G401 (cell line): ENCODE measurements at regions not wholly inside any gene's neighbourhood (a gene's known extent, or its start where the extent isn't known, plus 50 kb on each side); places are given as distances from the start of the nearest gene placed in this dataset.
A peak's percentile ranks its signal among the peaks of the same experiment; 100 is the strongest.

Experiments used
- DNase-seq: peaks from one replicate; pipeline ENCODE4 v3.0.0-alpha.2; 2015; ENCODE audit warnings: low spot score
- in situ Hi-C: cut with HindIII; loops from 2 replicates; pipeline ENCODE4 v1.10.0; 2016; ENCODE audit warnings: low sequenced_read_pairs, mixed read lengths

GRCh38 chr10:70965566-70965965 lies 77.2 kb upstream of the PCBD1 start:
- in situ Hi-C loops, result no loop called here
- no peak for DNase-seq

- in situ Hi-C loops, result no loop called here
- peak; percentile 43 for DNase-seq
Measured at GRCh38 chr10:70966646-70967553, 78.5 kb upstream of the PCBD1 start.

- in situ Hi-C loops, result no loop called here
- peak; percentile 92 for DNase-seq
Measured at GRCh38 chr10:70967591-70968587, 79.5 kb upstream of the PCBD1 start.

GRCh38 chr10:70969188-70969587 lies 80.8 kb upstream of the PCBD1 start:
- DNase-seq, result no peak
- in situ Hi-C loops, result no loop called here

GRCh38 chr10:70970830-70971229 lies 82.5 kb upstream of the PCBD1 start:
- in situ Hi-C loops, result no loop called here
- no peak for DNase-seq

DNA sequence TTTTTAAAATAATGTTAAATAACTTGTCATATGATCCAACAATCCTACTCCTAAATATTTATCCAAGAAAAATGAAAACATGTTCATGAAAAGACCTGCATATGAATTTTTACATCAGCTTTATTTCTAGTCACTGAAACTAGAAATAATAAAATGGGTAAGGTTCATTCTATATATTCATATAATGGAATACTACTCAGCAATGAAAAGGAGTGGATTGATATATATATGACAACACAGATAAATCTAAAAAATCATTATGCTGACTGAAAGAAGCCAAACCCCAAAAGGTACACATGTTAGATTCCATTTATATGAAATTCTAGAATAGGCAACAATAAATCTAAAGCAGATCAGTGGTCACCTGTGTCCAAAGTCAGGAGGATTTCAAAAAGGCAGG lies 84.9 kb upstream of the PCBD1 start:
- in situ Hi-C loops, result no loop called here
- DNase-seq, result no peak

- in situ Hi-C loops, result no loop called here
- no peak for DNase-seq
Measured at GRCh38 chr10:70974351-70974901, 86.1 kb upstream of the PCBD1 start.

- no peak for DNase-seq
- in situ Hi-C loops, result no loop called here
Measured at GRCh38 chr10:70974920-70975319, 86.6 kb upstream of the PCBD1 start.

- in situ Hi-C loops, result no loop called here
- no peak for DNase-seq
Measured at GRCh38 chr10:70976063-70976695, 87.8 kb upstream of the PCBD1 start.

DNA sequence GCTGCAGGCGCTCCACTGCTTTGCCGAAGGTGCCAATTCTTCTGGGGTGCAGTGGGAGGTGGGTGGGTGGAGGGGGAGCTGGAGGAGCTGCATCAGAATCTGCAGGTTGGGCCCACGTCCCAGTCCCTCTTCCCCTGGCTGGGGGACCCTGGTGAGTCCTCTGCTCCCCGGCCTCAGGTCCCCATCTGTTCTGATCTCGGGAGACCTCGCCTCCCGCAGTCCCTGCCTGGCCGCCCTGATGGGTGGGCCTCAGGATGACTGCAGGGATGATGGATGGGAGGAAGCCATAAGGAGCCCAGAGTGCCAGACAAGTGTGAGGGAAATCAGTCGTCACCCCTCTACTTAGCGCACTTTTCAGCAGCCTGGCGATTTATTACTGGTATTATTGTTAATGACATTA lies 89.3 kb upstream of the PCBD1 start:
- no peak for DNase-seq
- in situ Hi-C loops, result no loop called here

DNA sequence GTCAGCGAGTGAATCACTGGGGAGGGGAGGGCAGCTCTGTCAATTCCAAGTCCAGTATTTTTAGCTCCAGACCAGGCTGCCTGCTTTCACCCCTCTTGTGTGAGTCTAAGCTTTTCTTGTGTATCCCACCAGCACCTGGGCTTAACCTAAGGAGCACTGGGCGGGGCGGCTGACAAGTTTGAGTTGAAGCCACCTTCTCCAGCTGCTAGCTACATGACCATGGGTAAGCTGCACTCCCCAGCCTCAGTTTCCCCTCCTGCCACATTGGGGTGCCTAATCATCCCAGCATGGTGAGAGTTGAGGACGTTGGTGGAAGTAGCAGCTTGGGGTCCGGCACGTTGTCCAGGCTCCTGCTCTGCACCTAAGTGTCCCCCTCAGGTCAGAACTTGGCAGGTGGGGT lies 89.8 kb upstream of the PCBD1 start:
- in situ Hi-C loops, result no loop called here
- no peak for DNase-seq

- in situ Hi-C loops, result no loop called here
- no peak for DNase-seq
Measured at GRCh38 chr10:70978816-70979480, 90.6 kb upstream of the PCBD1 start.

DNA sequence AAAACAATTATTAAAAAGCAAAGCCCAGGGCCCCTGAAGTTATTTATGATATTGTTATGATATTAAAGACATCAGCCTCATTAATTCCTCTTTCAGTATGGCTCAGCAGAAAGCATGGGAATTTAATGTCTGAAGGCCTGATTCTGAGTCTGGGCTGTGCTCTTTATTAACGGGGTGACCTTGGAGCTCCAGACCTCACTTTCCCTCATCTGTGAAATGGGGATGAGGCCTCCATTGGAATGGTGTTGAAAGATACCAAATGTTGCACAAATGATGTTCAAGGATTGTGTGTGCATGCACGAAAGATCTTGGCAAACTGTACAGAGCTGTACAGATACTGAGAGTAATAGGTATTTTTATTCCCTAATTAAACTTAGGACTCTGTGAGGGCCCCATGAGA lies 92.3 kb upstream of the PCBD1 start:
- in situ Hi-C loops, result no loop called here
- no peak for DNase-seq

- no peak for DNase-seq
- in situ Hi-C loops, result no loop called here
Measured at GRCh38 chr10:70981171-70981836, 92.9 kb upstream of the PCBD1 start.

DNA sequence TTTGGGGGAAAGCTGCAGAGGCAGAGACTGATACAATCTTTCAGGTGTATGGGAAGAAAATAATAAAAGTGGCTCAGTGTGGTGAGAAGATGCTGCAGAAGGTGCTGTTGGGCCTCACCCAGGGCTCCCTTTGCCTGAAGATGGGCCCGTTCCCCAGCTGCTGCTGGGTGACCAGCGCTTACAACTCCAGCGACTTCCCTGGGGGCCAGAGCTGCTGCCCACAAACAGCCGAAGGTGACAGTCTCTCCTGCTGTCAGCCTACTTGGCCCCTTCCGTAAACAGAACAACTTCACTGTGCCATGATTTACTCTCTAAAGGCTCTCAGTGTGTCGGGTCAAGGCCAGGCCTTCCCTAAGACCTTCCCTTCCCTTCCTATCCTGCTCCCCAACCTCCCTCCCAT lies 93.6 kb upstream of the PCBD1 start:
- no peak for DNase-seq
- in situ Hi-C loops, result no loop called here

GRCh38 chr10:70982443-70982842 lies 94.1 kb upstream of the PCBD1 start:
- in situ Hi-C loops, result no loop called here
- DNase-seq, result no peak

DNA sequence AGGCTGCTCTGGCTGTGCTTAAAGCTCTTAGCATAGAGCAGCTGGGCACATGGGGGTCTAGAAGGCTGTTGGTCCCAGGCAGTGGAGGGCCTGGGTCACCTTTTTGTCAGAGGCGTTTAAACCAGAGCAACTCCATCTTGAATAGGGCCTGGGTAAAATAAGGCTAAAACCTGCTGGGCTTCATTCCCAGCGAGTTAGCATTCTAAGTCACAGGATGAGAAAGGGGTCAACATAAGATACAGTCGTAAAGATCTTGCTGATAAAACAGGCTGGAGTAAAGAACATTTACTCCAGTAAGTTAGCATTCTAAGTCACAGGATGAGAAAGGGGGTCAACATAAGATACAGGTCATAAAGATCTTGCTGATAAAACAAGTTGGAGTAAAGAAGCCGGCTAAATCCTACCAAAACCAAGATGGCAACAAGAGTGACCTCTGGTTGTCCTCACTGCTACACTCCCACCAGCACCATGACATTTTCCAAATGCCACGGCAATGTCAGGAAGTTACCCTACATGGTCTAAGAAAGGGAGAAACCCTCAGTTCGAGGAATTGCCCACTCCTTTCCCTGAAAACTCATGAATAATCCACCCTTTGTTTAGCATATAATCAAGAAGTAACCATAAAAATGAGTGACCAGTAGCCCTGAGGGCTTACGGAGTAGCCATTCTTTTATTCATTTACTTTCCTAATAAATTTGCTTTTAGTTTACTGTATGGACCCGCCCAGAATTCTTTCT lies 96.8 kb upstream of the PCBD1 start:
- DNase-seq, result no peak
- in situ Hi-C loops, result no loop called here
